ENCODE measurements at regions not wholly inside any gene's neighbourhood (a gene's known extent, or its start where the extent isn't known, plus 50 kb on each side); places are given as distances from the start of the nearest gene placed in this dataset.

DNA sequence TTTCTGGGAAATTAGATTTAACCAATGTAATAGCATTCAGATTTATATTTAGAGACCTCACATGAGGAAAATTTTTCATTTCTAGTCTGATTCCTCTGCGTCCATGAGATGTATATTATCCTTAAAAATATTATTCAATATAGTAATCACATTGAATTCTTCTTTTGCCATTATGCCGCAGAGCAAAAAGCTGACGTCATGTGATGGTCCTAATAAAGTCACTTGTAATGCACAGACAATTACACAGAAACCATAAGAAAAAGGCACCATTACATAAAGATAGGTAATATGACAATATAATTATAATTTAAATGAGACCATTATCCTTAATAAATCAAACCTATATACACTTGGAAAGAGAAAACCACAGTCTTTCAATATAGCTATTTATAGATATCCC is 1021.5 kb downstream of the PCDH9 start:
- H3K23ac ChIP-seq (ENCODE audit: insufficient read length, low read depth, low read length) = no peak overlapping the region
- no peak overlapping the region for H3K27ac ChIP-seq (ENCODE audit: insufficient read length, low read depth, low read length)
- H3K4ac ChIP-seq (ENCODE audit: low read depth, low read length) = no peak overlapping the region
- H4K20me1 ChIP-seq (ENCODE audit: control insufficient read depth, insufficient read depth, insufficient read length) = no peaks in the 10 kb centered on the region
- H2AK5ac ChIP-seq (ENCODE audit: insufficient read length, low read length) = no peak overlapping the region
- Mint-ChIP-seq H3K4me3 (no peak overlapping the region), H3K9me3 (peaks cover 0 to 9% of the 10 kb centered on the region in 2 experiments; a peak in 3 of 5 replicates), H3K36me3 (ENCODE audit: insufficient read depth in 1 of 3, low read depth in 3 of 3) (no peaks in the 10 kb centered on the region; a peak in 1 of 7 replicates), H3K27me3 (ENCODE audit: low read depth) (peaks cover 55% of the 10 kb centered on the region), H3K27ac (no peak overlapping the region), H3K4me1 (no peaks in the 10 kb centered on the region)
- H3K9ac ChIP-seq (ENCODE audit: extremely low read depth, insufficient read length, low read length) = no peak overlapping the region
- H3K56ac ChIP-seq (ENCODE audit: insufficient read length, low read depth, low read length) = no peak overlapping the region
- TF ChIP-seq, protein P1, sequence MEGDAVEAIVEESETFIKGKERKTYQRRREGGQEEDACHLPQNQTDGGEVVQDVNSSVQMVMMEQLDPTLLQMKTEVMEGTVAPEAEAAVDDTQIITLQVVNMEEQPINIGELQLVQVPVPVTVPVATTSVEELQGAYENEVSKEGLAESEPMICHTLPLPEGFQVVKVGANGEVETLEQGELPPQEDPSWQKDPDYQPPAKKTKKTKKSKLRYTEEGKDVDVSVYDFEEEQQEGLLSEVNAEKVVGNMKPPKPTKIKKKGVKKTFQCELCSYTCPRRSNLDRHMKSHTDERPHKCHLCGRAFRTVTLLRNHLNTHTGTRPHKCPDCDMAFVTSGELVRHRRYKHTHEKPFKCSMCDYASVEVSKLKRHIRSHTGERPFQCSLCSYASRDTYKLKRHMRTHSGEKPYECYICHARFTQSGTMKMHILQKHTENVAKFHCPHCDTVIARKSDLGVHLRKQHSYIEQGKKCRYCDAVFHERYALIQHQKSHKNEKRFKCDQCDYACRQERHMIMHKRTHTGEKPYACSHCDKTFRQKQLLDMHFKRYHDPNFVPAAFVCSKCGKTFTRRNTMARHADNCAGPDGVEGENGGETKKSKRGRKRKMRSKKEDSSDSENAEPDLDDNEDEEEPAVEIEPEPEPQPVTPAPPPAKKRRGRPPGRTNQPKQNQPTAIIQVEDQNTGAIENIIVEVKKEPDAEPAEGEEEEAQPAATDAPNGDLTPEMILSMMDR (conservative IDR thresholded peaks at IDR 0.05) = no peak
- no peak overlapping the region for H3T11ph ChIP-seq (ENCODE audit: low read length)
- no CpG with 5 or more reads among the region's 3 CpGs for WGBS (ENCODE audit: extremely low coverage, insufficient read length, low lambda C conversion rate)
- H3K4me2 ChIP-seq (ENCODE audit: insufficient read depth, insufficient read length, low read length) = no peak overlapping the region
- H3K79me1 ChIP-seq (ENCODE audit: insufficient read depth, low read depth, low read length, poor library complexity, severe bottlenecking) = no peaks in the 10 kb centered on the region
- H3K18ac ChIP-seq (ENCODE audit: insufficient read length, low read depth, low read length) = no peak overlapping the region
- no peak overlapping the region for H2AFZ ChIP-seq (ENCODE audit: low read length)
- H2BK20ac ChIP-seq (ENCODE audit: low read depth, low read length, poor library complexity, severe bottlenecking) = no peak overlapping the region
- H2BK12ac ChIP-seq (ENCODE audit: insufficient read length, low read depth, low read length) = no peak overlapping the region
- H4K5ac ChIP-seq (ENCODE audit: insufficient read length, low read depth, low read length) = no peak overlapping the region
- no peaks in the 10 kb centered on the region for H3K9me3 ChIP-seq (ENCODE audit: control insufficient read depth, low read depth, low read length)
- H3K4me1 ChIP-seq (ENCODE audit: insufficient read depth, low read length) = no peaks in the 10 kb centered on the region
- H2BK120ac ChIP-seq (ENCODE audit: low read depth, low read length, poor library complexity, severe bottlenecking) = no peak overlapping the region
- no peaks in the 10 kb centered on the region for H3K79me2 ChIP-seq (ENCODE audit: insufficient read depth, low read length)
- no peak overlapping the region for H2BK5ac ChIP-seq (ENCODE audit: insufficient read length, low read length)
- H2BK15ac ChIP-seq (ENCODE audit: low read depth, low read length) = no peak overlapping the region
- H3K14ac ChIP-seq (ENCODE audit: insufficient read depth, low read length) = no peak overlapping the region
- no peaks in the 10 kb centered on the region for H3K23me2 ChIP-seq (ENCODE audit: insufficient read length, low read depth, low read length, poor library complexity, severe bottlenecking)
- H3K27me3 ChIP-seq (ENCODE audit: insufficient read depth, low read length) = no peaks in the 10 kb centered on the region
- no peak overlapping the region for H4K8ac ChIP-seq (replicated peaks; ENCODE audit: insufficient read length, low read depth, low read length)
- DNase-seq = no peak
- no peak overlapping the region for H4K91ac ChIP-seq (ENCODE audit: insufficient read length, low read depth, low read length)
